ENCODE measurements at regions not wholly inside any gene's neighbourhood (a gene's known extent, or its start where the extent isn't known, plus 50 kb on each side); places are given as distances from the start of the nearest gene placed in this dataset.

- H3K27me3 ChIP-seq (ENCODE audit: insufficient read depth, low read length) = no peaks in the 10 kb centered on the region
- H3K27ac ChIP-seq (ENCODE audit: low read depth, low read length) = no peak overlapping the region
- H3K79me2 ChIP-seq (ENCODE audit: insufficient read depth, low read length) = no peaks in the 10 kb centered on the region
- BruUV-seq (replicated peaks) = no TSS peak
- ATAC-seq (no peak), DNase-seq (ENCODE audit: low read depth, low spot score) (no peak)
- no peaks in the 10 kb centered on the region for H3K36me3 ChIP-seq (ENCODE audit: control insufficient read depth in 1 of 2, insufficient read depth in 2 of 2, low read length in 2 of 2)
- ChIA-PET CTCF (no interaction called here), POLR2A (no interaction called here), RAD21 (ENCODE audit: low non-redundant PET in 1 of 2, low total read pairs in 2 of 2, uncharacterized antibody in 2 of 2, unreplicated experiment in 2 of 2) (no interaction called here)
- H3K4me3 ChIP-seq (replicated peaks in 1 of 2; ENCODE audit: low read depth in 1 of 2, low read length in 2 of 2) = no peak overlapping the region
- TF ChIP-seq EZH2phosphoT487 (IDR thresholded peaks at IDR 0.05; ENCODE audit: borderline replicate concordance) (no peak), CTCF (IDR thresholded peaks at IDR 0.05 in 2 of 3, conservative IDR thresholded peaks at IDR 0.05 in 1 of 3; ENCODE audit: borderline replicate concordance in 1 of 3, insufficient read depth in 1 of 3, low read depth in 2 of 3, low read length in 2 of 3) (no peak), RAD21 (IDR thresholded peaks at IDR 0.05; ENCODE audit: low read depth) (no peak), POLR2A (IDR thresholded peaks at IDR 0.05; ENCODE audit: borderline replicate concordance, extremely low read depth, insufficient read depth, insufficient read length) (no peak), JUND (IDR thresholded peaks at IDR 0.05) (no peak), ATF3 (IDR thresholded peaks at IDR 0.05) (no peak), EGR1 (IDR thresholded peaks at IDR 0.05; ENCODE audit: low read depth) (no peak), TCF7L2 (IDR thresholded peaks at IDR 0.05; ENCODE audit: borderline replicate concordance, extremely low read depth, insufficient read depth, insufficient read length) (no peak), SIN3A (IDR thresholded peaks at IDR 0.05; ENCODE audit: low read depth) (no peak), ZNF274 (IDR thresholded peaks at IDR 0.05; ENCODE audit: low read depth, low read length) (no peak), CEBPB (IDR thresholded peaks at IDR 0.05; ENCODE audit: low read depth) (no peak), ZBTB33 (IDR thresholded peaks at IDR 0.05; ENCODE audit: extremely low read depth, insufficient replicate concordance, low read length) (no peak), REST (IDR thresholded peaks at IDR 0.05; ENCODE audit: low read depth) (no peak), SP1 (IDR thresholded peaks at IDR 0.05; ENCODE audit: low read depth) (no peak), POLR2AphosphoS5 (IDR thresholded peaks at IDR 0.05; ENCODE audit: low read depth, low read length) (no peak), FOSL1 (IDR thresholded peaks at IDR 0.05; ENCODE audit: low read depth) (no peak), SRF (IDR thresholded peaks at IDR 0.05; ENCODE audit: low read depth) (no peak), CBX3 (IDR thresholded peaks at IDR 0.05; ENCODE audit: low read depth) (no peak), MAX (IDR thresholded peaks at IDR 0.05) (no peak), ZFX (IDR thresholded peaks at IDR 0.05) (no peak)
- H3K9me2 ChIP-seq (ENCODE audit: insufficient read depth) = no peaks in the 10 kb centered on the region
- H4K20me1 ChIP-seq (ENCODE audit: insufficient read depth) = no peaks in the 10 kb centered on the region
- H3K4me1 ChIP-seq (ENCODE audit: control insufficient read depth in 1 of 2, insufficient read depth in 2 of 2, low read length in 2 of 2) = no peaks in the 10 kb centered on the region
- H3K9ac ChIP-seq (ENCODE audit: low read length) = no peak overlapping the region
- intact Hi-C loops (cut with micrococcal nuclease) = no loop called here
- H3K9me3 ChIP-seq (ENCODE audit: control insufficient read depth in 1 of 2, insufficient read depth in 1 of 2, low read depth in 1 of 2, low read length in 2 of 2) = no peaks in the 10 kb centered on the region
- no peak overlapping the region for H2AFZ ChIP-seq (ENCODE audit: low read depth, low read length, poor library complexity, severe bottlenecking)
- no peak overlapping the region for H3K4me2 ChIP-seq (ENCODE audit: low read length)
Measured at GRCh38 chr13:105471673-105472072, 1063.8 kb downstream of the EFNB2 start.

Measured in HCT116 (cell line).